H9 (cell line): ENCODE measurements at regions not wholly inside any gene's neighbourhood (a gene's known extent, or its start where the extent isn't known, plus 50 kb on each side); places are given as distances from the start of the nearest gene placed in this dataset.

Experiments
- DNase-seq: peaks from one replicate; pipeline ENCODE4 v3.0.0-alpha.2; 2017
- H2AFZ ChIP-seq: one replicate; pipeline ENCODE4 v1.6.1; 2013; ENCODE audit warnings: mild to moderate bottlenecking, low read length, control low read depth, moderate library complexity
- H2AK5ac ChIP-seq: 2 replicates; pipeline ENCODE4 v1.6.1; 2013; ENCODE audit warnings: low read length, control low read depth, mixed read lengths; ENCODE audit not compliant: insufficient read length
- H2BK120ac ChIP-seq: one replicate; pipeline ENCODE4 v1.6.1; 2013; ENCODE audit warnings: low read depth, mild to moderate bottlenecking, low read length, control low read depth, inconsistent platforms; ENCODE audit not compliant: poor library complexity, severe bottlenecking
- H2BK12ac ChIP-seq: 2 replicates; pipeline ENCODE4 v1.6.1; 2013; ENCODE audit warnings: low read length, control low read depth, mixed read lengths, low read depth; ENCODE audit not compliant: insufficient read length
- H2BK15ac ChIP-seq: 2 replicates; pipeline ENCODE4 v1.6.1; 2013; ENCODE audit warnings: low read depth, low read length, control low read depth
- H2BK20ac ChIP-seq: one replicate; pipeline ENCODE4 v1.6.1; 2013; ENCODE audit warnings: low read depth, mild to moderate bottlenecking, low read length, control low read depth, inconsistent platforms; ENCODE audit not compliant: poor library complexity, severe bottlenecking
- H2BK5ac ChIP-seq: 2 replicates; pipeline ENCODE4 v1.6.1; 2013; ENCODE audit warnings: low read length, control low read depth, mixed read lengths; ENCODE audit not compliant: insufficient read length
- H3K14ac ChIP-seq: 2 replicates; pipeline ENCODE4 v1.6.1; 2013; ENCODE audit warnings: low read length, control low read depth; ENCODE audit not compliant: insufficient read depth
- H3K18ac ChIP-seq: 2 replicates; pipeline ENCODE4 v1.6.1; 2013; ENCODE audit warnings: low read depth, mild to moderate bottlenecking, mixed read lengths, low read length, control low read depth; ENCODE audit not compliant: insufficient read length
- H3K23ac ChIP-seq: 2 replicates; pipeline ENCODE4 v1.6.1; 2013; ENCODE audit warnings: low read length, control low read depth, mixed read lengths, low read depth; ENCODE audit not compliant: insufficient read length
- H3K23me2 ChIP-seq: 2 replicates; pipeline ENCODE4 v1.6.1; 2013; ENCODE audit warnings: low read depth, mild to moderate bottlenecking, mixed read lengths, low read length, control low read depth; ENCODE audit not compliant: insufficient read length, poor library complexity, severe bottlenecking
- H3K27ac ChIP-seq: 2 replicates; pipeline ENCODE4 v1.5.1; 2013; ENCODE audit warnings: low read length, control low read depth, mixed read lengths, low read depth; ENCODE audit not compliant: insufficient read length
- H3K27me3 ChIP-seq: 2 replicates; pipeline ENCODE4 v1.6.1; 2013; ENCODE audit warnings: low read length, control low read depth, inconsistent platforms; ENCODE audit not compliant: insufficient read depth
- H3K4ac ChIP-seq: 2 replicates; pipeline ENCODE4 v1.6.1; 2013; ENCODE audit warnings: low read depth, mild to moderate bottlenecking, control low read depth, inconsistent platforms, low read length, moderate library complexity
- H3K4me1 ChIP-seq: 2 replicates; pipeline ENCODE4 v1.6.1; 2013; ENCODE audit warnings: low read length, control low read depth, inconsistent platforms; ENCODE audit not compliant: insufficient read depth
- H3K4me2 ChIP-seq: 2 replicates; pipeline ENCODE4 v1.6.1; 2013; ENCODE audit warnings: low read length, control low read depth, mixed read lengths; ENCODE audit not compliant: insufficient read length, insufficient read depth
- H3K56ac ChIP-seq: 2 replicates; pipeline ENCODE4 v1.6.1; 2013; ENCODE audit warnings: low read depth, mild to moderate bottlenecking, mixed read lengths, low read length, control low read depth; ENCODE audit not compliant: insufficient read length
- H3K79me1 ChIP-seq: 2 replicates; pipeline ENCODE4 v1.6.1; 2013; ENCODE audit warnings: low read depth, mild to moderate bottlenecking, moderate library complexity, low read length, control low read depth, inconsistent platforms; ENCODE audit not compliant: insufficient read depth, poor library complexity, severe bottlenecking
- H3K79me2 ChIP-seq: 2 replicates; pipeline ENCODE4 v1.6.1; 2013; ENCODE audit warnings: low read length, control low read depth, inconsistent platforms; ENCODE audit not compliant: insufficient read depth
- H3K9ac ChIP-seq: 2 replicates; pipeline ENCODE4 v1.6.1; 2013; ENCODE audit warnings: low read length, control low read depth, mixed read lengths; ENCODE audit not compliant: insufficient read length; ENCODE audit errors: extremely low read depth
- H3K9me3 ChIP-seq: one replicate; pipeline ENCODE4 v1.6.1; 2013; ENCODE audit warnings: low read depth, low read length, inconsistent platforms; ENCODE audit not compliant: control insufficient read depth
- H3T11ph ChIP-seq: one replicate; pipeline ENCODE4 v1.6.1; 2013; ENCODE audit warnings: mild to moderate bottlenecking, low read length, control low read depth, inconsistent platforms
- H4K20me1 ChIP-seq: one replicate; pipeline ENCODE4 v1.6.1; 2013; ENCODE audit not compliant: control insufficient read depth, insufficient read length, insufficient read depth
- H4K5ac ChIP-seq: 2 replicates; pipeline ENCODE4 v1.6.1; 2013; ENCODE audit warnings: low read depth, mild to moderate bottlenecking, mixed read lengths, low read length, control low read depth; ENCODE audit not compliant: insufficient read length
- H4K8ac ChIP-seq: replicated peaks from 2 replicates; pipeline ENCODE4 v1.6.1; 2013; ENCODE audit warnings: low read length, control low read depth, mixed read lengths, low read depth; ENCODE audit not compliant: insufficient read length
- H4K91ac ChIP-seq: 2 replicates; pipeline ENCODE4 v1.6.1; 2013; ENCODE audit warnings: low read depth, mild to moderate bottlenecking, moderate library complexity, mixed read lengths, low read length, control low read depth; ENCODE audit not compliant: insufficient read length
- H3K27ac Mint-ChIP-seq, 3 experiments: 2 replicates in 2 of 3; 3 replicates in 1 of 3; pipeline ENCODE4 v1.8.0; 2020 to 2021; ENCODE audit warnings: mixed read lengths in 3 of 3, mild to moderate bottlenecking in 1 of 3, moderate library complexity in 1 of 3
- H3K27me3 Mint-ChIP-seq: 2 replicates; pipeline ENCODE4 v1.8.0; 2021; ENCODE audit warnings: low read depth, mild to moderate bottlenecking, moderate library complexity, mixed read lengths
- H3K36me3 Mint-ChIP-seq, 3 experiments: 2 replicates in 2 of 3; 3 replicates in 1 of 3; pipeline ENCODE4 v1.8.0; 2020 to 2021; ENCODE audit warnings: low read depth in 3 of 3, mixed read lengths in 3 of 3; ENCODE audit not compliant: insufficient read depth in 1 of 3
- H3K4me1 Mint-ChIP-seq, 2 experiments: 2 replicates each; pipeline ENCODE4 v1.8.0; 2020; ENCODE audit warnings: mixed read lengths in 2 of 2
- H3K4me3 Mint-ChIP-seq, 2 experiments: 2 replicates in 1 of 2; 3 replicates in 1 of 2; pipeline ENCODE4 v1.8.0; 2020 to 2021; ENCODE audit warnings: mild to moderate bottlenecking in 2 of 2, mixed read lengths in 2 of 2, moderate library complexity in 1 of 2
- H3K9me3 Mint-ChIP-seq, 2 experiments: 2 replicates in 1 of 2; 3 replicates in 1 of 2; pipeline ENCODE4 v1.8.0; 2020; ENCODE audit warnings: mild to moderate bottlenecking in 2 of 2, mixed read lengths in 2 of 2, moderate library complexity in 1 of 2
- WGBS: extraction: QIAGEN DNeasy Blood & Tissue Kit; methylation state at CpG from one replicate; pipeline ENCODE4 v1.1.7; 2013; ENCODE audit warnings: missing lambda C conversion rate, low lambda C conversion rate, mixed read lengths; ENCODE audit not compliant: insufficient read length; ENCODE audit errors: extremely low coverage; 5-methylcytosine and 5-hydroxymethylcytosine counted together
- TF ChIP-seq, protein P1 (sequence below): fragments of 200-600 bp; sonication (generic); conservative IDR thresholded peaks from 3 replicates; pipeline ENCODE4 v1.8.0; 2021; ENCODE audit warnings: antibody characterized with exemption, mild to moderate bottlenecking

DNA sequence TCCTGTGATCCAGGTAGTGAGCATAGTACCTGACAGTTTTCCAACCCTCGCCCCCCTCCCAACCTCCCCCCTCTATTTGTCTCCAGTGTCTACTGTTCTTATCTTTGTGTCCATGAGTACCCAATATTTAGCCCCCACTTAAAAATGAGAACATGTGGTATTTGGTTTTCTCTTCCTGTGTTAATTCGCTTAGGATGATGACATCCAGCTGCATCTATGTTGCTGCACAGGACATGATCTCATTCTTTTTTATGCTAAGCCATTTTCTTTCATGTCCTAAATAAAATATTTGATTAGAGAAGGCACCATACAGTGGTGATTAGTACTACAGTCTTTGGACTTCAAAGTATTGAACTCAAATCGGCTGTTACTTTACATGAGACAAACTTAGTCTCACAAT lies 1087.9 kb downstream of the CBLN2 start:
- no peaks in the 10 kb centered on the region for H3K4me1 Mint-ChIP-seq
- Histone ChIP-seq H4K20me1 (no peaks in the 10 kb centered on the region), H2AFZ (no peak overlapping the region), H4K91ac (no peak overlapping the region), H3K14ac (no peak overlapping the region), H3K9ac (no peak overlapping the region), H3K4ac (no peak overlapping the region), H3K27ac (no peak overlapping the region), H3K27me3 (no peaks in the 10 kb centered on the region), H2BK5ac (no peak overlapping the region), H2BK20ac (no peak overlapping the region), H3K4me1 (no peaks in the 10 kb centered on the region), H3K4me2 (no peak overlapping the region), H3K79me1 (no peaks in the 10 kb centered on the region), H3K23ac (no peak overlapping the region), H3K18ac (no peak overlapping the region), H3K23me2 (no peaks in the 10 kb centered on the region), H4K5ac (no peak overlapping the region), H3K79me2 (no peaks in the 10 kb centered on the region), H3T11ph (no peak overlapping the region), H4K8ac (no peak overlapping the region), H3K56ac (no peak overlapping the region), H3K9me3 (no peaks in the 10 kb centered on the region), H2BK15ac (no peak overlapping the region), H2AK5ac (no peak overlapping the region), H2BK120ac (no peak overlapping the region), H2BK12ac (no peak overlapping the region)
- no peaks in the 10 kb centered on the region for H3K27me3 Mint-ChIP-seq
- WGBS, result no CpG with 5 or more reads among the region's 3 CpGs
- H3K9me3 Mint-ChIP-seq, result no peaks in the 10 kb centered on the region
- H3K36me3 Mint-ChIP-seq, result no peaks in the 10 kb centered on the region
- DNase-seq, result no peak
- H3K27ac Mint-ChIP-seq, result no peak overlapping the region
- H3K4me3 Mint-ChIP-seq, result no peak overlapping the region
- TF ChIP-seq, protein P1, sequence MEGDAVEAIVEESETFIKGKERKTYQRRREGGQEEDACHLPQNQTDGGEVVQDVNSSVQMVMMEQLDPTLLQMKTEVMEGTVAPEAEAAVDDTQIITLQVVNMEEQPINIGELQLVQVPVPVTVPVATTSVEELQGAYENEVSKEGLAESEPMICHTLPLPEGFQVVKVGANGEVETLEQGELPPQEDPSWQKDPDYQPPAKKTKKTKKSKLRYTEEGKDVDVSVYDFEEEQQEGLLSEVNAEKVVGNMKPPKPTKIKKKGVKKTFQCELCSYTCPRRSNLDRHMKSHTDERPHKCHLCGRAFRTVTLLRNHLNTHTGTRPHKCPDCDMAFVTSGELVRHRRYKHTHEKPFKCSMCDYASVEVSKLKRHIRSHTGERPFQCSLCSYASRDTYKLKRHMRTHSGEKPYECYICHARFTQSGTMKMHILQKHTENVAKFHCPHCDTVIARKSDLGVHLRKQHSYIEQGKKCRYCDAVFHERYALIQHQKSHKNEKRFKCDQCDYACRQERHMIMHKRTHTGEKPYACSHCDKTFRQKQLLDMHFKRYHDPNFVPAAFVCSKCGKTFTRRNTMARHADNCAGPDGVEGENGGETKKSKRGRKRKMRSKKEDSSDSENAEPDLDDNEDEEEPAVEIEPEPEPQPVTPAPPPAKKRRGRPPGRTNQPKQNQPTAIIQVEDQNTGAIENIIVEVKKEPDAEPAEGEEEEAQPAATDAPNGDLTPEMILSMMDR, result no peak
